ENCODE measurements at regions not wholly inside any gene's neighbourhood (a gene's known extent, or its start where the extent isn't known, plus 50 kb on each side); places are given as distances from the start of the nearest gene placed in this dataset.

DNA sequence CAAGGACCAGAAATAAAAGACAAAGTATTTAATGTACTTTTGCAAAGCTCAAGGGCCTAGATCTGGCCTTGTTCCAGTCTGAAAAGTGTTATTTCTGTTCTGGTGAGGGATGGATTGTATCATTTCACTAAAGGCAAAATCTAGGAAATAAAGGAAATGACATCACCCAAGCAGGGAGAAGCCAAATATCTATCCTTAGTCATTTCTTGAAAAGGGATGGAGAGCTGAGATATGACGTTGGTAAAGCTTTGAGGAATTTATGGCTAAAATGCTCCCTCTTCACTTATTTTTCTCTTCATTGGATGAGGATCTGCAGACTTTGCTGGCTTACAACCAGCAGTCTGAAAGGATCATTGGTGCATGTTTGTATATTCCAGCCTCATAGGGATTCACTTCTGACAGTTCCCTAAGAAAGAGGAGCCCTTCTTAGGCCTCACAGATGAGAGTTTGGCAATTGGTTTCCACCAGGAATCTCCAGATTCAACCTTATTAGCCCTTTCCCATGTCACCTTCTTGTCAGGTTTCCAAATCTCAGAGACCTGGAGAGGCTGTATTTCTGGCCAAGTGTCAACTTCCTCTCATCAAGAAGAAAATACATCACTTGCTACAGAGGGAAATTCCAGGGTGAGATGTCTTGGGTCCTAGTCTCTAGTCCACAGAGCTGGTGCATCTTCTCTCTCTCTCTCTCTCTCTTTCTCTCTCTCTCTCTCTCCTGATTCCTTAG is 93.7 kb upstream of the BOC start:
- ATAC-seq: no peak
- no peak for DNase-seq (ENCODE audit: low spot score in 2 of 2)
- Mint-ChIP-seq H3K36me3 (no peaks in the 10 kb centered on the region), H3K9me3 (no peaks in the 10 kb centered on the region), H3K27ac (no peak overlapping the region)

DNA sequence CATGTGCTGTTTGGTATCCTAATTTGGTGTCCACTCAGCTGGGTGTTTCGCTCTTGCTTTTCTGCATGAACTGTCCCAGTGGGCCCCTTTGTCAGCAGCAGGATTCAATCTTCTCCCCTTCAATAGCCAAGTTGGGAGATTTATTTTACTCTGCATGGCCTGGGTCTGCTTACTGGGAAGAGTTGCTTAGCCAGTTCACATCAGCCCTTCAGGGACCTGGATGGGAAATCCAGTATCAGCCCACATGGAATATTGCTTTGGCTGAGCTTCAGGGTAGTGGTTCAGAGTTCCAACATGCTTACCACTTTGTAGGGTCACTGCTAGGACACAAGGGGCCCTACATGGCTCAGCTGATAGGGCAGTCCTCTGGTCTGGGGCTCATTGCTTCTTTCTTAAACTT is 93.0 kb upstream of the BOC start:
- DNase-seq (ENCODE audit: low spot score in 2 of 2) (no peak), ATAC-seq (no peak)
- H3K36me3 Mint-ChIP-seq: no peaks in the 10 kb centered on the region
- H3K27ac Mint-ChIP-seq: no peak overlapping the region
- no peaks in the 10 kb centered on the region for H3K9me3 Mint-ChIP-seq

GRCh38 chr3:113124256-113124830 is 87.0 kb upstream of the BOC start:
- no peak for ATAC-seq
- H3K36me3 Mint-ChIP-seq: no peaks in the 10 kb centered on the region
- H3K9me3 Mint-ChIP-seq: no peaks in the 10 kb centered on the region

DNA sequence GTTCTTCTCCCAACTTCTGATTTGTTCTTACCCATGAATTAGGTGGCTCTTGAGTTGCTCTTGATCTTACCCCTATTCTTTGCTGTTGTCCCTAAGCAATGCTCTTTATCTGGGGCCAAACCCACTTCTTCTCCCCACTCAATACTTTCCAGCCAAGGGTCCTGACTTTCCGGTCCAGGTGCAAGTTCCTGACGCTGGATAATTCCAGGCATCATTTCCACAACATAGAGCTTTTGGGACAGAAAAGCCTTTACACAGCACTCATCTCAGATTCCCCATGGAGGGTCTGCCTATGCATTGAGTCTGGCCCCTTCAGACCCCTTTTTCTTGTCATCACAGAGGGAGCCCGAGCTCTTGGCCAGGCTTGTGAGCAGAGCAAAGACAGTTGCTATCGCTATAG is 85.4 kb upstream of the BOC start:
- Mint-ChIP-seq H3K9me3 (no peaks in the 10 kb centered on the region), H3K27ac (no peak overlapping the region), H3K36me3 (no peaks in the 10 kb centered on the region)
- ATAC-seq: no peak
- no peak for DNase-seq (ENCODE audit: low spot score in 2 of 2)

More at GRCh38 chr3:113124256-113124830, 87.0 kb upstream of the BOC start:
- no peak for DNase-seq (ENCODE audit: low spot score in 2 of 2)
- no peak overlapping the region for H3K27ac Mint-ChIP-seq

- Mint-ChIP-seq H3K36me3 (no peaks in the 10 kb centered on the region), H3K9me3 (no peaks in the 10 kb centered on the region), H3K27ac (peak overlapping the region in 1 of 2 donors; percentile 68)
- no peak for ATAC-seq
- DNase-seq (ENCODE audit: low spot score in 2 of 2): no peak
Observed at GRCh38 chr3:113128386-113129015, 82.9 kb upstream of the BOC start.

- Mint-ChIP-seq H3K27ac (no peak overlapping the region), H3K36me3 (no peaks in the 10 kb centered on the region), H3K9me3 (no peaks in the 10 kb centered on the region)
- DNase-seq (ENCODE audit: low spot score in 2 of 2) (no peak), ATAC-seq (no peak)
Observed at GRCh38 chr3:113129168-113129567, 82.2 kb upstream of the BOC start.

DNA sequence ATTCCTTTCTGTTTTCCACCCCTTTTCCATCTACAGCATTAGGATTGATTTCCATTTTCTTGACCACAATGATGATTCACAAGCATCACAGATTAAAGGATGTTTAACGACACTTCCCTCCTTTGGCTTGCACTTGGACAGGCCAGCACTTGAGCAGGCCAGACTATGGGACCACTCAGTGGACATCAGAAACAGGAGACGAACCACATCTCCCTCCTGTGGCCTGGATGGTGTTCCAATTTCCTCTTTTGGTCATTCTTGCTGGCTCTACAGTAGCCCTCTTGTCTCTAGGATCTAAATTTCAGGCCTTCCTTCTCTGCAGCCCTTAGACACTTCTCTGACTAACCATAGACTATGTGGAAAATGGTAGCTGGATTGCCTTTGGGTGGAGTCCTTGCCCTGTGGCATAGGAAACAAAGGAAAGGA is 78.8 kb upstream of the BOC start:
- no peak for DNase-seq (ENCODE audit: low spot score in 2 of 2)
- no peaks in the 10 kb centered on the region for H3K9me3 Mint-ChIP-seq
- no peak overlapping the region for H3K27ac Mint-ChIP-seq
- no peak for ATAC-seq
- H3K36me3 Mint-ChIP-seq: no peaks in the 10 kb centered on the region

GRCh38 chr3:113133140-113133539 is 78.2 kb upstream of the BOC start:
- H3K9me3 Mint-ChIP-seq: no peaks in the 10 kb centered on the region
- no peaks in the 10 kb centered on the region for H3K36me3 Mint-ChIP-seq
- DNase-seq (ENCODE audit: low spot score in 2 of 2) (no peak), ATAC-seq (no peak)
- no peak overlapping the region for H3K27ac Mint-ChIP-seq

DNA sequence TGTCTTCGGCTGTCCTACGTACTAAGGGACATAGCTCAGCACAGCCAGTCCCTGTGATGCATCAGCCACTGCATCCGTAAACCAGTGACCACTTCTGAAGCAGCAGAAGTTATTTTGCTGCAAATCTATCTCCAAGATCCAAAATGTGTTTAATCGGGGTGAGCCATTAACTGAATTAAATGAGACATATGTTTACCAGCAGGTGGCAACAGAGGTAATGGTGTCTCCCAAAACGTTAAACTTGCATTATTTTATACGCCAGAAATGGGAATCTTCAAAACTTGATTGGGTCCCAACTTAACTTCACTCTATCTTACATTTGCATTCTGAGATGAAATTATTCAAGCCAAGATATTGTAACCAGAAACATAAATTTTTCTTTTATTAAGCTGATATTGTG is 75.3 kb upstream of the BOC start:
- no peaks in the 10 kb centered on the region for H3K9me3 Mint-ChIP-seq
- H3K27ac Mint-ChIP-seq: no peak overlapping the region
- DNase-seq (ENCODE audit: low spot score in 2 of 2) (no peak), ATAC-seq (no peak)
- no peaks in the 10 kb centered on the region for H3K36me3 Mint-ChIP-seq

- no peak for DNase-seq (ENCODE audit: low spot score in 2 of 2)
- no peaks in the 10 kb centered on the region for H3K9me3 Mint-ChIP-seq
- H3K36me3 Mint-ChIP-seq: no peaks in the 10 kb centered on the region
- H3K27ac Mint-ChIP-seq: no peak overlapping the region
- ATAC-seq: no peak
Observed at GRCh38 chr3:113136544-113136943, 74.8 kb upstream of the BOC start.

GRCh38 chr3:113138839-113139743 is 72.3 kb upstream of the BOC start:
- Mint-ChIP-seq H3K36me3 (no peaks in the 10 kb centered on the region), H3K27ac (no peak overlapping the region), H3K9me3 (no peaks in the 10 kb centered on the region)
- DNase-seq (ENCODE audit: low spot score in 2 of 2) (no peak), ATAC-seq (no peak)

DNA sequence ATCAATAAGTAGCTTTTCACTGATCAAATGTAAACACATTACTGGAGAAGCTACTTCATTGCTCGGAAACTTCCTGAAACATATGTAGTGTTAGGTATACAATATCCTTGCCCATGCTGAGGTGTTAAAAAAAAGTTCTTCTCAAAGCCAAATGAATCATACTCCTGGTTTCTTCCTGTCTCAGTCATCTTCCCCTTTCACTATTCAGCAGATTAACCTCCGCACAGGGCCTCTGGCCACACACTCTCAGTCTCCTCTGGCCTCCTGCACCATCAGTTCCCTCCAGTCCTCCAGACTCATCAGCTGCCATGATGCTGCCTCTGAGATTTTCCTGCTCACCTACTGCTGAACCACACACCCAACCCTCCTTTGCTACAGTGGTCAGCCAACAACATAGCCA is 70.5 kb upstream of the BOC start:
- peak; percentile 79 to 83 for ATAC-seq

GRCh38 chr3:113141543-113141942 is 69.8 kb upstream of the BOC start:
- no peaks in the 10 kb centered on the region for H3K36me3 Mint-ChIP-seq
- ATAC-seq (no peak), DNase-seq (ENCODE audit: low spot score in 2 of 2) (no peak)
- no peaks in the 10 kb centered on the region for H3K9me3 Mint-ChIP-seq
- H3K27ac Mint-ChIP-seq: no peak overlapping the region

More for the DNA sequence above, 70.5 kb upstream of the BOC start:
- no peaks in the 10 kb centered on the region for H3K9me3 Mint-ChIP-seq
- H3K27ac Mint-ChIP-seq: no peak overlapping the region
- H3K36me3 Mint-ChIP-seq: no peaks in the 10 kb centered on the region
- no peak for DNase-seq (ENCODE audit: low spot score in 2 of 2)

DNA sequence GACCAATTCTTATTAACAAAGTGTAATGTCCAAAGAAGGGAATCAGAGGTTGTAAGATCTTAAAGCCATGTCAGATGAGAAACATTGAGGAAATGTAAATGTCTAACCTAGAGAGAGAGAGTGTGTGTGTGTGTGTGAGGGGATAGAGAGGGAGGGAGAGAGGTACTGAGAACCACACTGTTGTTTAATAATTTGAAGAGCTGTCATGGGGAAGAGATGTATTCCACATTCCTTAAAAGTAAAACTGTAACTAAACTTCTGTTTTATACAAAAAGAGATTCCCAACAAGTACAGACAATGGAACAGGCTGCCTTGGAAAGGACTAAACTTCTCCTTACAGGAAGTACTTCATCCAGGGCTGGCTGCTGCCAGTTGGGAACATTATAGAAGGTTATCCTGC is 68.9 kb upstream of the BOC start:
- no peak for DNase-seq (ENCODE audit: low spot score in 2 of 2)
- H3K27ac Mint-ChIP-seq: no peak overlapping the region
- ATAC-seq: no peak
- H3K36me3 Mint-ChIP-seq: no peaks in the 10 kb centered on the region
- H3K9me3 Mint-ChIP-seq: no peaks in the 10 kb centered on the region

GRCh38 chr3:113143353-113143752 is 68.0 kb upstream of the BOC start:
- ATAC-seq: no peak
- Mint-ChIP-seq H3K9me3 (no peaks in the 10 kb centered on the region), H3K27ac (no peak overlapping the region), H3K36me3 (no peaks in the 10 kb centered on the region)
- DNase-seq (ENCODE audit: low spot score in 2 of 2): no peak

DNA sequence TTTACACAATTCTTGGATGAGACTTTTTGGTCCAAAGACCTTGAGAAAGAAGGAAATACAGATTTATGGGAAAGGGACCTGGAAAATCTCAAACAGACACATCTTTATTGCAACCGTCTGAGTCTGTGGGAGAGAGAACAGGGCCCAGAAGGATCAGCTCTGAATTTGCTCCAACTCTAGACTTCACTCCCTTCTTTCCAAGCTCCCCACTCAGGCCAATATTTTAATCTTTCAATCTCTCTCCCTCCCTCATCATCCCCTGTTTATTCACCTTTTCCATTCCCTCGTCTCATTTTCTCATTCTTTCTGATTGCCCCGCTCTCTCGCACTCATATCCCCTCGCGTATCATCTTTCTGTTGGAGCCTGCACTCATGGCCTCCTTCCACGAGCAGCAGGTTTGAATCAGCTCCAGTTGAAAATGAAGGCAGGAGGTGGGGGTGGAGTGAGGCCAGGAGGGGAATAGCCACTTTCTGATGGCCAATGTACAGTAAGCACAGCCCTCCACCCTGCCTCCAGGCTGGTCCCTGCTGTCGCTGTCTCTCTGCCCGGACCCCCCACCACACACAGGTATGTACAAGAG is 63.6 kb upstream of the BOC start:
- Mint-ChIP-seq H3K36me3 (no peaks in the 10 kb centered on the region), H3K9me3 (no peaks in the 10 kb centered on the region), H3K27ac (no peak overlapping the region)
- DNase-seq (ENCODE audit: low spot score in 2 of 2) (no peak), ATAC-seq (no peak)

GRCh38 chr3:113148284-113148683 is 63.1 kb upstream of the BOC start:
- Mint-ChIP-seq H3K9me3 (no peaks in the 10 kb centered on the region), H3K36me3 (no peaks in the 10 kb centered on the region), H3K27ac (no peak overlapping the region)
- DNase-seq (ENCODE audit: low spot score in 2 of 2) (no peak), ATAC-seq (no peak)
